ENCODE measurements at regions not wholly inside any gene's neighbourhood (a gene's known extent, or its start where the extent isn't known, plus 50 kb on each side); places are given as distances from the start of the nearest gene placed in this dataset.

- no peak for TF ChIP-seq ISL1 (CRISPR knock-in tag; IDR thresholded peaks at IDR 0.05)
Observed at GRCh38 chr10:30241422-30242110, 107.5 kb downstream of the MTPAP start (continued).

DNA sequence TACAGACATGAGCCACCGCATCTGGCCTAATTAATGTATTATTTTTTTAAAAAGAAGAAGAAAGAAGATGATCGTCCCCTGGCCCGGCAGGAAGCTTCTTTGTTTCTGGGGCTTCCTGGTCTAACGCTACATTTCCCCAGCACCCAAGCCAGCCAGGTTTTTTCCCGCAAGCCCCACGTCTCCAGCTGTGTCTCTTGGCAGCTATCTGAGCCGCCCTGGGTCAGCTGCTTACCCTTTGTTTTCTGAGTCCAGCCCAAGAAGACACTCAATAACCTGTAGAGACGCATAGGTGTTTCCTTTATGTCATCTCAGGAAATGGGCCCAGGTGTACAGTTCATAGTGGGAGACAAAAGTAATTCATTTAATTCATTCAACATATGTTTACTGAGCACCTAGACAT, 110.2 kb downstream of the MTPAP start:
- ATAC-seq: no peak

GRCh38 chr10:30233186-30233959, 115.7 kb downstream of the MTPAP start:
- no peak for ATAC-seq
- TF ChIP-seq PATZ1 (CRISPR knock-in tag; IDR thresholded peaks at IDR 0.05; ENCODE audit: borderline replicate concordance) (no peak), ARNTL (CRISPR knock-in tag; IDR thresholded peaks at IDR 0.05; ENCODE audit: borderline replicate concordance, low read depth) (no peak), ZFP30 (CRISPR knock-in tag; IDR thresholded peaks at IDR 0.05) (no peak), ZNF565 (CRISPR knock-in tag; conservative IDR thresholded peaks at IDR 0.05; ENCODE audit: low read depth) (no peak), RARB (CRISPR knock-in tag; IDR thresholded peaks at IDR 0.05) (no peak), ZFP3 (CRISPR knock-in tag; IDR thresholded peaks at IDR 0.05) (no peak), TOX (CRISPR knock-in tag; IDR thresholded peaks at IDR 0.05; ENCODE audit: borderline replicate concordance) (no peak)
- TF ChIP-seq, protein P1, sequence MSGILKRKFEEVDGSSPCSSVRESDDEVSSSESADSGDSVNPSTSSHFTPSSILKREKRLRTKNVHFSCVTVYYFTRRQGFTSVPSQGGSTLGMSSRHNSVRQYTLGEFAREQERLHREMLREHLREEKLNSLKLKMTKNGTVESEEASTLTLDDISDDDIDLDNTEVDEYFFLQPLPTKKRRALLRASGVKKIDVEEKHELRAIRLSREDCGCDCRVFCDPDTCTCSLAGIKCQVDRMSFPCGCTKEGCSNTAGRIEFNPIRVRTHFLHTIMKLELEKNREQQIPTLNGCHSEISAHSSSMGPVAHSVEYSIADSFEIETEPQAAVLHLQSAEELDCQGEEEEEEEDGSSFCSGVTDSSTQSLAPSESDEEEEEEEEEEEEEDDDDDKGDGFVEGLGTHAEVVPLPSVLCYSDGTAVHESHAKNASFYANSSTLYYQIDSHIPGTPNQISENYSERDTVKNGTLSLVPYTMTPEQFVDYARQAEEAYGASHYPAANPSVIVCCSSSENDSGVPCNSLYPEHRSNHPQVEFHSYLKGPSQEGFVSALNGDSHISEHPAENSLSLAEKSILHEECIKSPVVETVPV (CRISPR knock-in tag; IDR thresholded peaks at IDR 0.05): no peak

More for the DNA sequence above, 110.2 kb downstream of the MTPAP start:
- TF ChIP-seq TOX (CRISPR knock-in tag; IDR thresholded peaks at IDR 0.05; ENCODE audit: borderline replicate concordance): no peak
- no peak for TF ChIP-seq ZNF70 (CRISPR knock-in tag; IDR thresholded peaks at IDR 0.05)
- TF ChIP-seq ZNF8 (CRISPR knock-in tag; IDR thresholded peaks at IDR 0.05): no peak
- TF ChIP-seq, protein P1 (CRISPR knock-in tag; IDR thresholded peaks at IDR 0.05): no peak
- no peak for TF ChIP-seq CSDC2 (CRISPR knock-in tag; IDR thresholded peaks at IDR 0.05)
- TF ChIP-seq PATZ1 (CRISPR knock-in tag; IDR thresholded peaks at IDR 0.05; ENCODE audit: borderline replicate concordance): no peak
- TF ChIP-seq ZC3H10 (CRISPR knock-in tag; IDR thresholded peaks at IDR 0.05): no peak
- no peak for TF ChIP-seq ARNTL (CRISPR knock-in tag; IDR thresholded peaks at IDR 0.05; ENCODE audit: borderline replicate concordance, low read depth)
- TF ChIP-seq ESRRG (CRISPR knock-in tag; IDR thresholded peaks at IDR 0.05): no peak
- TF ChIP-seq ZFP3 (CRISPR knock-in tag; IDR thresholded peaks at IDR 0.05): no peak
- TF ChIP-seq BACH2 (CRISPR knock-in tag; IDR thresholded peaks at IDR 0.05; ENCODE audit: borderline replicate concordance): no peak
- TF ChIP-seq TCF4 (CRISPR knock-in tag; IDR thresholded peaks at IDR 0.05; ENCODE audit: borderline replicate concordance): no peak
- TF ChIP-seq PPARA (CRISPR knock-in tag; IDR thresholded peaks at IDR 0.05; ENCODE audit: borderline replicate concordance): no peak
- no peak for TF ChIP-seq POU6F1 (CRISPR knock-in tag; IDR thresholded peaks at IDR 0.05; ENCODE audit: borderline replicate concordance, low read depth)
- TF ChIP-seq OSR1 (CRISPR knock-in tag; IDR thresholded peaks at IDR 0.05): no peak
- TF ChIP-seq ZNF565 (CRISPR knock-in tag; conservative IDR thresholded peaks at IDR 0.05; ENCODE audit: low read depth): no peak
- TF ChIP-seq ZFP30 (CRISPR knock-in tag; IDR thresholded peaks at IDR 0.05): no peak
- no peak for TF ChIP-seq ISL1 (CRISPR knock-in tag; IDR thresholded peaks at IDR 0.05)
- no peak for TF ChIP-seq RARB (CRISPR knock-in tag; IDR thresholded peaks at IDR 0.05)
- no peak for TF ChIP-seq TSHZ2 (CRISPR knock-in tag; IDR thresholded peaks at IDR 0.05)

All from SK-N-SH treated with all-trans-retinoic acid at 6 μM for 48 hours (cell line).